Body of pancreas (tissue), 4 donors: ENCODE measurements at regions not wholly inside any gene's neighbourhood (a gene's known extent, or its start where the extent isn't known, plus 50 kb on each side); places are given as distances from the start of the nearest gene placed in this dataset.

Experiments used
- CTCF ChIP-seq, 7 experiments: fragments of 450-650 bp in 4 of 7; fragments of 200-600 bp in 3 of 7; sonication (generic) in 3 of 7; IDR thresholded peaks; one replicate each; pipeline ENCODE4 v1.5.1; 2016 to 2019; ENCODE audit warnings: antibody characterized with exemption in 7 of 7
- POLR2A ChIP-seq, 3 donors: fragments of 450-650 bp; IDR thresholded peaks; one replicate each; pipeline ENCODE4 v1.6.1; 2016; ENCODE audit warnings: antibody characterized with exemption in 3 of 3, mild to moderate bottlenecking in 2 of 3

GRCh38 chr2:188835006-188835405 is 139.2 kb upstream of the COL3A1 start:
- no peak for TF ChIP-seq CTCF (IDR thresholded peaks at IDR 0.05)
- TF ChIP-seq POLR2A (IDR thresholded peaks at IDR 0.05) = no peak
